ENCODE measurements at regions not wholly inside any gene's neighbourhood (a gene's known extent, or its start where the extent isn't known, plus 50 kb on each side); places are given as distances from the start of the nearest gene placed in this dataset. TPM values are rescaled to one million over a fixed set of nuclear protein-coding genes. Genes with fewer than 3 reads are reported as not detected.

- DNase-seq (ENCODE audit: low read depth in 2 of 3, low spot score in 2 of 3), result no peak
Measured at GRCh38 chr1:57489358-57490036, 65.6 kb upstream of the DAB1 start.

- no peak for DNase-seq (ENCODE audit: low read depth in 2 of 3, low spot score in 2 of 3)
Measured at GRCh38 chr1:57485643-57486042, 61.8 kb upstream of the DAB1 start.

GRCh38 chr1:57483954-57484353 is 60.1 kb upstream of the DAB1 start:
- DNase-seq (ENCODE audit: low read depth in 2 of 3, low spot score in 2 of 3), result no peak

DNA sequence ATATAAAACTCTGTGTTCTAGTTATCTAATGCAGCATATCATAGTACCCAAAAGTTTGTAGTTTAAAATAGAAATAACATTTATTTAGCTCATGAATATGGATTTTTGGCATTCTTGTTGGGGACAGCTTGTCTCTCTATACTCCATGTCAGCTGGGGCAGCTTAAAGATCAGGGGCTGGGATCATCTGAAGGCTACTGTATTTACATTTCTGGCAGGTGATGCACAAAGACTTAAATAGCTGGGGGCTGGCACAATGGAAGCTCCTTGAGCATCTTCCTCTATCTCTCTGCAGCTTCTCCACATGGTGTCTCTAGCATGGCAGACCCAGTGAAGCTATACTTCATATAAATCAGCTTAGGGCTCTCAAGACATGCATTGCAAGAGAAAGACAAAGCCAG is 55.6 kb upstream of the DAB1 start:
- no peak for DNase-seq (ENCODE audit: low read depth in 2 of 3, low spot score in 2 of 3)

DNA sequence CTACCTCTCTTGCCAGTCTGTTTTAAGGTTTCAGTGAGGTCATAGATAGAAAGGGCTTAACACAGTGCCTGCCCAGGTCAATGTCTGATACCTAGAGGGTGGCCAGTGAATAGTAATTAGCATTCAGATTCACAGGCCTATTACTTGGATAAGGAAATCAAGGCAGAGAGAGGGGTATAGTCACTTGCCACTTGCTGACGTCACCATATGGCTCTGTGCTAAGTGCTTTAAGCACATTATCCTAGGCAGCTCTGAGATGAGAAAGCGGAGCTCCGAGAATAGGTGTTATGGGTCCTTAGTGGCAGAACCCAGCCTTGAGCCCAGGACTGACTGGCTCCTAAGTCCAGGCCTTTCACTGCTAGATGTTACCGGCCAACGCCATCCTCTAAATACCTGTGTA is 51.5 kb upstream of the DAB1 start:
- DNase-seq (ENCODE audit: low read depth in 2 of 3, low spot score in 2 of 3), result no peak

GRCh38 chr1:57474137-57474750 is 50.4 kb upstream of the DAB1 start:
- no peak for DNase-seq (ENCODE audit: low read depth in 2 of 3, low spot score in 2 of 3)

Small RNAs in the stretch of these regions (small RNA-seq; reads per million reads assigned to genes)
- gene AL445193.1, result not detected

All from hematopoietic multipotent progenitor cell (in vitro differentiated cells).